Activated CD4-positive, alpha-beta T cell treated with anti-CD3 and anti-CD28 coated beads, Interleukin-2, amount 10 ng/mL, durations not matched to agents 24 days and 14 days (primary cell): ENCODE measurements at regions not wholly inside any gene's neighbourhood (a gene's known extent, or its start where the extent isn't known, plus 50 kb on each side); places are given as distances from the start of the nearest gene placed in this dataset.

Experiments used
- DNase-seq: peaks from one replicate; pipeline ENCODE4 v3.0.0; 2022
- H3K27ac Mint-ChIP-seq: one replicate; pipeline ENCODE4 v1.8.0; 2022; ENCODE audit warnings: mild to moderate bottlenecking, mixed read lengths
- H3K27me3 Mint-ChIP-seq: one replicate; pipeline ENCODE4 v1.8.0; 2022; ENCODE audit warnings: mixed read lengths
- H3K36me3 Mint-ChIP-seq: one replicate; pipeline ENCODE4 v1.8.0; 2022; ENCODE audit warnings: low read depth, mild to moderate bottlenecking, mixed read lengths
- H3K4me1 Mint-ChIP-seq: one replicate; pipeline ENCODE4 v1.8.0; 2021; ENCODE audit warnings: mixed read lengths
- H3K4me3 Mint-ChIP-seq: one replicate; pipeline ENCODE4 v1.8.0; 2022; ENCODE audit warnings: mild to moderate bottlenecking, moderate library complexity, mixed read lengths
- H3K9me3 Mint-ChIP-seq: one replicate; pipeline ENCODE4 v1.8.0; 2021; ENCODE audit warnings: mixed read lengths
- intact Hi-C: fragments of 100-400 bp; cut with micrococcal nuclease; formaldehyde crosslinking; loops from one replicate; pipeline ENCODE4 v1.15.1; 2023

- Mint-ChIP-seq H3K27ac (no peak overlapping the region), H3K27me3 (no peaks in the 10 kb centered on the region), H3K4me1 (no peaks in the 10 kb centered on the region), H3K36me3 (no peaks in the 10 kb centered on the region), H3K4me3 (no peak overlapping the region), H3K9me3 (no peaks in the 10 kb centered on the region)
- DNase-seq = no peak
- intact Hi-C loops = no loop called here
Observed at GRCh38 chr10:44016589-44017482, 368.1 kb downstream of the CXCL12 start.

GRCh38 chr10:44015702-44016500 lies 367.2 kb upstream of the ZNF32 start:
- H3K27ac Mint-ChIP-seq = no peak overlapping the region
- peaks cover 3% of the 10 kb centered on the region for H3K4me1 Mint-ChIP-seq
- no peaks in the 10 kb centered on the region for H3K36me3 Mint-ChIP-seq
- peak; percentile 28 for DNase-seq
- intact Hi-C loops = no loop called here
- no peaks in the 10 kb centered on the region for H3K9me3 Mint-ChIP-seq
- no peak overlapping the region for H3K4me3 Mint-ChIP-seq
- no peaks in the 10 kb centered on the region for H3K27me3 Mint-ChIP-seq

- intact Hi-C loops = no loop called here
- H3K36me3 Mint-ChIP-seq = no peaks in the 10 kb centered on the region
- H3K4me1 Mint-ChIP-seq = peaks cover 5% of the 10 kb centered on the region
- H3K27ac Mint-ChIP-seq = no peak overlapping the region
- H3K4me3 Mint-ChIP-seq = no peak overlapping the region
- no peaks in the 10 kb centered on the region for H3K27me3 Mint-ChIP-seq
- peak; percentile 37 for DNase-seq
- no peaks in the 10 kb centered on the region for H3K9me3 Mint-ChIP-seq
Observed at GRCh38 chr10:44014644-44015250, 366.1 kb upstream of the ZNF32 start.

GRCh38 chr10:44013981-44014380 lies 365.3 kb upstream of the ZNF32 start:
- intact Hi-C loops = no loop called here
- H3K36me3 Mint-ChIP-seq = no peaks in the 10 kb centered on the region
- H3K27me3 Mint-ChIP-seq = no peaks in the 10 kb centered on the region
- no peak overlapping the region for H3K27ac Mint-ChIP-seq
- H3K4me1 Mint-ChIP-seq = peaks cover 5% of the 10 kb centered on the region
- H3K9me3 Mint-ChIP-seq = no peaks in the 10 kb centered on the region
- no peak overlapping the region for H3K4me3 Mint-ChIP-seq
- peak; percentile 40 for DNase-seq

- Mint-ChIP-seq H3K36me3 (no peaks in the 10 kb centered on the region), H3K4me3 (no peak overlapping the region), H3K27me3 (no peaks in the 10 kb centered on the region), H3K9me3 (no peaks in the 10 kb centered on the region), H3K27ac (no peak overlapping the region), H3K4me1 (peaks cover 5% of the 10 kb centered on the region)
- no peak for DNase-seq
- intact Hi-C loops = no loop called here
Observed at GRCh38 chr10:44012921-44013320, 364.2 kb upstream of the ZNF32 start.

- Mint-ChIP-seq H3K4me1 (peaks cover 5% of the 10 kb centered on the region), H3K27me3 (peaks cover 2% of the 10 kb centered on the region), H3K9me3 (no peaks in the 10 kb centered on the region), H3K27ac (no peak overlapping the region), H3K36me3 (no peaks in the 10 kb centered on the region), H3K4me3 (no peak overlapping the region)
- intact Hi-C loops = no loop called here
- DNase-seq = no peak
Observed at GRCh38 chr10:44011603-44011981, 362.9 kb upstream of the ZNF32 start.

- H3K27me3 Mint-ChIP-seq = peaks cover 2% of the 10 kb centered on the region
- H3K9me3 Mint-ChIP-seq = no peaks in the 10 kb centered on the region
- no peak overlapping the region for H3K4me3 Mint-ChIP-seq
- no peaks in the 10 kb centered on the region for H3K36me3 Mint-ChIP-seq
- H3K27ac Mint-ChIP-seq = no peak overlapping the region
- intact Hi-C loops = no loop called here
- DNase-seq = no peak
- H3K4me1 Mint-ChIP-seq = peaks cover 5% of the 10 kb centered on the region
Observed at GRCh38 chr10:44010873-44011602, 362.4 kb upstream of the ZNF32 start.

GRCh38 chr10:44009891-44010632 lies 361.4 kb upstream of the ZNF32 start:
- no peaks in the 10 kb centered on the region for H3K9me3 Mint-ChIP-seq
- intact Hi-C loops = no loop called here

GRCh38 chr10:44008917-44009709 lies 360.4 kb upstream of the ZNF32 start:
- H3K27me3 Mint-ChIP-seq = peaks cover 2% of the 10 kb centered on the region

More at GRCh38 chr10:44009891-44010632, 361.4 kb upstream of the ZNF32 start:
- Mint-ChIP-seq H3K36me3 (no peaks in the 10 kb centered on the region), H3K4me1 (peaks cover 5% of the 10 kb centered on the region), H3K27ac (no peak overlapping the region), H3K27me3 (peaks cover 2% of the 10 kb centered on the region), H3K4me3 (no peak overlapping the region)
- DNase-seq = peak; percentile 25

GRCh38 chr10:44008270-44008916 lies 359.7 kb upstream of the ZNF32 start:
- DNase-seq = peak; percentile 33
- no peaks in the 10 kb centered on the region for H3K36me3 Mint-ChIP-seq
- no peak overlapping the region for H3K4me3 Mint-ChIP-seq
- no peaks in the 10 kb centered on the region for H3K9me3 Mint-ChIP-seq
- H3K27me3 Mint-ChIP-seq = peaks cover 2% of the 10 kb centered on the region
- peaks cover 5% of the 10 kb centered on the region for H3K4me1 Mint-ChIP-seq
- no peak overlapping the region for H3K27ac Mint-ChIP-seq
- intact Hi-C loops = no loop called here

More at GRCh38 chr10:44008917-44009709, 360.4 kb upstream of the ZNF32 start:
- intact Hi-C loops = no loop called here
- H3K27ac Mint-ChIP-seq = no peak overlapping the region
- H3K4me1 Mint-ChIP-seq = peaks cover 5% of the 10 kb centered on the region
- no peak overlapping the region for H3K4me3 Mint-ChIP-seq
- peak; percentile 23 for DNase-seq
- H3K36me3 Mint-ChIP-seq = no peaks in the 10 kb centered on the region
- no peaks in the 10 kb centered on the region for H3K9me3 Mint-ChIP-seq

- intact Hi-C loops = no loop called here
- Mint-ChIP-seq H3K36me3 (no peaks in the 10 kb centered on the region), H3K9me3 (no peaks in the 10 kb centered on the region), H3K27ac (no peak overlapping the region), H3K27me3 (peaks cover 6% of the 10 kb centered on the region), H3K4me3 (no peak overlapping the region), H3K4me1 (peaks cover 5% of the 10 kb centered on the region)
- peak; percentile 42 for DNase-seq
Observed at GRCh38 chr10:44006771-44007170, 358.1 kb upstream of the ZNF32 start.

- intact Hi-C loops = no loop called here
- DNase-seq = peak; percentile 23
- H3K27me3 Mint-ChIP-seq = peaks cover 10% of the 10 kb centered on the region
- H3K9me3 Mint-ChIP-seq = no peaks in the 10 kb centered on the region
- no peaks in the 10 kb centered on the region for H3K4me1 Mint-ChIP-seq
- H3K4me3 Mint-ChIP-seq = no peak overlapping the region
- no peaks in the 10 kb centered on the region for H3K36me3 Mint-ChIP-seq
- no peak overlapping the region for H3K27ac Mint-ChIP-seq
Observed at GRCh38 chr10:44005788-44006099, 357.1 kb upstream of the ZNF32 start.
